Activated naive CD8-positive, alpha-beta T cell (primary cell): ENCODE measurements at regions not wholly inside any gene's neighbourhood (a gene's known extent, or its start where the extent isn't known, plus 50 kb on each side); places are given as distances from the start of the nearest gene placed in this dataset.
"Not testable (repeated sequence)": the region's sequence is repeated elsewhere in the genome, so short reads cannot be mapped to it uniquely, and the experiment has no call there.

Experiments used
- H3K27ac Mint-ChIP-seq: one replicate; pipeline ENCODE4 v1.8.0; 2021; ENCODE audit warnings: mixed read lengths
- H3K27me3 Mint-ChIP-seq: one replicate; pipeline ENCODE4 v1.8.0; 2021; ENCODE audit warnings: mixed read lengths
- H3K36me3 Mint-ChIP-seq: one replicate; pipeline ENCODE4 v1.8.0; 2021; ENCODE audit warnings: mixed read lengths
- H3K4me1 Mint-ChIP-seq: one replicate; pipeline ENCODE4 v1.8.0; 2021; ENCODE audit warnings: low read depth, mixed read lengths
- H3K4me3 Mint-ChIP-seq: one replicate; pipeline ENCODE4 v1.8.0; 2021; ENCODE audit warnings: mild to moderate bottlenecking, mixed read lengths
- H3K9me3 Mint-ChIP-seq: one replicate; pipeline ENCODE4 v1.8.0; 2021; ENCODE audit warnings: low read depth, mixed read lengths

DNA sequence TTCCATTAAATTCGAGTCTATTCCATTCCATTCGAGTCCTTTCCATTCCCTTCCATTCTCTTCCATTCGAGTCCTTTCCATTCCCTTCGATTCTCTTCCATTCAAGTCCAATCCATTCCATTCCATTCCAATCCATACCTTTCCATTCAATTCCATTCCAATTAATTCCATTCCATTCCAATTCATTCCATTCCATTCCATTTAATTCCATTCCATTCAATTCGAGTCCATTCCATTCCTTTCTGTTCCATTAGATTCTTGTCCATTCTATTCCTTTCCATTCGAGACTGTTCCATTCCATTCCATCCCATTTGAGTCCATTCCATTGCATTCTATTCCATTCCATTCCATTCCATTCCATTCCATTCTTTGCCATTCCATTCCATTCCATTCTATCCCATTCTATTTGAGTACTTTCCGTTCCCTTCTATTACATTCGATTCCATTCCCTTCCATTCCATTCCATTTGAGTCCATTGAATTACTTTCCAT lies 1130.0 kb downstream of the RPIA start:
- no peak overlapping the region for H3K4me3 Mint-ChIP-seq
- H3K4me1 Mint-ChIP-seq: no peaks in the 10 kb centered on the region
- H3K36me3 Mint-ChIP-seq: peaks cover 44% of the 10 kb centered on the region
- peaks cover 81% of the 10 kb centered on the region for H3K9me3 Mint-ChIP-seq
- H3K27me3 Mint-ChIP-seq: no peaks in the 10 kb centered on the region
- H3K27ac Mint-ChIP-seq: no peak overlapping the region

DNA sequence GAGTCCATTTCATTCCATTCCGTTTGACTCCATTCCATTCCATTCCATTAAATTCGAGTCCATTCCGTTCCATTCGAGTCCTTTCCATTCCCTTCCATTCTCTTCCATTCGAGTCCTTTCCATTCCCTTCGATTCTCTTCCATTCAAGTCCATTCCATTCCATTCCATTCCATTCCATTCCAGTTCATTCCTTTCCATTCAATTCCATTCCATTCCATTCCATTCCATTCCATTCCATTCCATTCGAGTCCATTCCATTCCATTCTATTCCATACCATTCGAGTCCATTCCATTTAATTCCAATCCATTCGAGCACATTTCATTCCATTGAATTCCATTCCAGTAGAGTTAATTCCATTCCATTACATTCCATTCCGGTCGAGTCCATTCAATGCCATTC lies 1130.9 kb downstream of the RPIA start:
- Mint-ChIP-seq H3K36me3 (peaks cover 41% of the 10 kb centered on the region), H3K9me3 (peaks cover 75% of the 10 kb centered on the region)
- not testable (repeated sequence) for H3K27ac Mint-ChIP-seq

DNA sequence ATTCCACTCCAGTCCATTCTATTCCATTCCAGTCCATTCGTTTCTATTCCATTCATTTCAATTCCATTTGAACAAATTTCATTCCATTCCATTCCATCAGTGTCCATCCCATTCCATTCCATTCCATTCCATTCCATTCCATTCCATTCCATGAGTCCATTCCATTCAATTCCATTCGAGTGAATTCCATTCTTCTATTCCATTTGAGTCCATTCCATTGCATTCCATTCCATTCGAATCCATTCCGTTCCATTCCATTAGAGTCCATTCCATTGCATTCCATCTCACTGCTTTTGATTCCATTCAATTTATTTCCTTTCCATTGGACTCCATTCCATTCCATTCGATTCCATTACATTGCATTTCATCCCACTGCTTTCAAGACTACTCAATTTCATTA lies 1132.1 kb downstream of the RPIA start:
- Mint-ChIP-seq H3K4me3 (no peak overlapping the region), H3K27ac (no peak overlapping the region), H3K4me1 (no peaks in the 10 kb centered on the region), H3K36me3 (peaks cover 41% of the 10 kb centered on the region), H3K27me3 (no peaks in the 10 kb centered on the region), H3K9me3 (peaks cover 65% of the 10 kb centered on the region)

More for the DNA sequence above, 1130.9 kb downstream of the RPIA start:
- H3K4me1 Mint-ChIP-seq, H3K27me3 Mint-ChIP-seq, H3K4me3 Mint-ChIP-seq: not testable (repeated sequence)

DNA sequence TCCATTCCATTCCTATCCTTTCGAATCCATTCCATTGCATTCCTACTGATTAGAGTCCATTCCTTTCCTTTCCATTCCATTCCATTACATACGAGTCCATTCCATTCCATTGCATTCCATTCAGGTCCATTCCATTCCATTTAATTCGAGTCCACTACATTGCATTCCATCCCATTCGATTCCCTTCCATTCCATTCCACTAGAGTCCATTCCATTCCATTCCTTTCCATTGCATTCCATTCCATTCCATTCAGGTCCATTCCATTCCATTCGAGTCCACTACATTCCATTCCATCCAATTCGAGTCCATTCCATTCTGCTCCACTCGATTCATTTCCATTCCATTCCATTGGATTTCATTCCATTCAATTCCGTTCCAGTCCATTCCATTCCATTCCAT lies 1133.6 kb downstream of the RPIA start:
- Mint-ChIP-seq H3K27ac (no peak overlapping the region), H3K4me1 (no peaks in the 10 kb centered on the region), H3K27me3 (no peaks in the 10 kb centered on the region), H3K9me3 (peaks cover 59% of the 10 kb centered on the region), H3K36me3 (peaks cover 35% of the 10 kb centered on the region), H3K4me3 (no peak overlapping the region)

DNA sequence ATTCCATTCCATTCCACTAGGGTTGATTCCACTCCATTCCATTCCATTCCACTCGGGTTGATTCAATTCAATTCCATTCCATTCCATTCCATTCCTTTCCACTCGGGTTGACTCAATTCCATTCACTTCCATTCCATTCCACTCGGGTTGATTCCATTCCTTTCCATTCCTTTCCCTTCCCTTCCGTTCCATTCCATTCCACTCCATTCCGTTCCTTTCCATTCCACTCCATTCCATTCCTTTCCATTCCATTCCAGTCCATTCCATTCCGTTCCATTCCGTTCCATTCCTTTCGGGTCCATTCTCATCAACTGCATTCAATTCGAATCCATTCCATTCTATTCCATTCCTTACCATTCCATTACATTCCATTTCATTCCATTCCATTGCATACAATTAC lies 1135.3 kb downstream of the RPIA start:
- Mint-ChIP-seq H3K36me3 (peaks cover 26% of the 10 kb centered on the region), H3K9me3 (peaks cover 46% of the 10 kb centered on the region)
- H3K4me3 Mint-ChIP-seq, H3K4me1 Mint-ChIP-seq, H3K27me3 Mint-ChIP-seq, H3K27ac Mint-ChIP-seq: not testable (repeated sequence)

DNA sequence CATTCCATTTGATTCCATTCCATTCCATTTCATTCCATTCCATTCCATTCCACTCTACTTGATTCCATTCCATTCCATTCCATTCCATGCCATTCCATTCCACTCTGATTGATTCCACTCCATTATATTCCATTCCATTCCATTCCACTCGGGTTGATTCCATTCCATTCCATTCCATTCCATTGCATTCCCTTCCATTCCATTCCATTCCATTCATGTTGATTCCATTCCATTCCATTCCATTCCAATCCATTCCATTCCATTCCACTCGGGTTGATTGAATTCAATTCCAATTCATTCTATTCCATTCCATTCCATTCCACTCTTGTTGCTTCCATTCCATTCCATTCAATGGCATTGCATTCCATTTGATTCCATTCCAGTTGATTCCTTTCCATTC lies 1136.4 kb downstream of the RPIA start:
- Mint-ChIP-seq H3K9me3 (peaks cover 35% of the 10 kb centered on the region), H3K36me3 (peaks cover 20% of the 10 kb centered on the region)
- H3K4me1 Mint-ChIP-seq, H3K4me3 Mint-ChIP-seq, H3K27ac Mint-ChIP-seq, H3K27me3 Mint-ChIP-seq: not testable (repeated sequence)

DNA sequence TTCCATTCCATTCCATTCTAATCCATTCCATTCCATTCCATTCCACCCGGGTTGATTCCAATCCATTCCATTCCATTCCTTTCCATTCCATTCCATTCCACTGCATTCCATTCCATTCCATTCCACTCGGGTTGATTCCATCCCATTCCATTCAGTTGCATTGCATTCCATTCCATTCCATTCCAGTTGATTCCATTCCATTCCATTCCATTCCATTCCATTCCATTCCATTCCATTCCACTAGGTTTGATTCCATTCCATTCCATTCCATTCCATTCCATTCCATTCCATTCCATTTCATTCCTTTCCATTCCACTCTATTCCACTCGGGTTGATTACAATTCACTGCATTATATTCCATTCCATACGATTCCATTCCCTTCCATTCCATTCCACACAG lies 1136.9 kb downstream of the RPIA start:
- H3K9me3 Mint-ChIP-seq: peaks cover 34% of the 10 kb centered on the region
- not testable (repeated sequence) for H3K4me1 Mint-ChIP-seq, H3K27ac Mint-ChIP-seq, H3K27me3 Mint-ChIP-seq, H3K4me3 Mint-ChIP-seq
- H3K36me3 Mint-ChIP-seq: peaks cover 21% of the 10 kb centered on the region

DNA sequence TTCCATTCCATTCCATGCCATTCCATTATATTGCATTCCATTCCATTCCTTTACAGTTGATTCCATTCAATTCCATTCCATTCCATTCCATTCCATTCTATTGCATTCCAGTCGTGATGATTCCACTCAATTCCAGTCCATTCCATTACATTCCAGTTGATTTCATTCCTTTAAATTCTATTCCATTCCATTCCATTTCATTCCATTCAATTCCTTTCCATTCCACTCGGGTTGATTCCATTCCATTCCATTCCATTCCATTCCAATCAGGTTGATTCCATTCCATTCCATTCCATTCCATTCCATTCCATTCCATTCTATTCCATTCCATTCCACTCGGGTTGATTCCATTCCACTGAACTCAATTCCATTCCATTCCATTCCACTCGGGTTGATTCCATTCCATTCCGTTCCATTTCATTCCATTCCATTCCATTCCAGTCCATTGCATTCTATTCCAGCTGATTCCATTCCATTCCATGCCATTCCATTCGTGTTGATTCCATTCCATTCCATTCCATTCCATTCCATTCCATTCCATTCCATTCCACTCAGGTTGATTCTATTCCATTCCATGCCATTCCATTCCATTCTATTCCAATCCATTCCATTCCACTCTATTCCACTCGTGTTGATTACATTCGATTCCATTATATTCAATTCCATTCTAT lies 1137.6 kb downstream of the RPIA start:
- peaks cover 28% of the 10 kb centered on the region for H3K9me3 Mint-ChIP-seq

DNA sequence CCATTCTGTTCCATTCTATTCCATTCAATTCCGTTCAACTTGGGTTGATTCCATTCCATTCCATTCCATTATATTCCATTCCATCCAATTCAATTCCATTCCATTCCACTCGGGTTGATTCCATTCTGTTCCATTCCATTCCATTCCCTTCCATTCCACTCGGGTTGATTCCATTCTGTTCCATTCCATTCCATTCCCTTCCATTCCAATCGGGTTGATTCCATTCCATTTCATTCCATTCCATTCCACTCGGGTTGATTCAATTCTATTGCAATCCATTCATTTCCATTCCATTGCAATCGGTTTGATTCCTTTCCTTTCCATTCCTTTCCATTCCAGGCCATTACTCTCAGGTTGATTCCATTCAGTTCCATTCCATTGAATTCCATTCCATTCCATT lies 1138.4 kb downstream of the RPIA start:
- Mint-ChIP-seq H3K27ac (no peak overlapping the region), H3K4me1 (no peaks in the 10 kb centered on the region), H3K9me3 (peaks cover 21% of the 10 kb centered on the region), H3K4me3 (no peak overlapping the region), H3K36me3 (peaks cover 16% of the 10 kb centered on the region), H3K27me3 (no peaks in the 10 kb centered on the region)

More for the DNA sequence above, 1137.6 kb downstream of the RPIA start:
- H3K4me3 Mint-ChIP-seq, H3K27me3 Mint-ChIP-seq, H3K27ac Mint-ChIP-seq, H3K4me1 Mint-ChIP-seq: not testable (repeated sequence)
- peaks cover 16% of the 10 kb centered on the region for H3K36me3 Mint-ChIP-seq

DNA sequence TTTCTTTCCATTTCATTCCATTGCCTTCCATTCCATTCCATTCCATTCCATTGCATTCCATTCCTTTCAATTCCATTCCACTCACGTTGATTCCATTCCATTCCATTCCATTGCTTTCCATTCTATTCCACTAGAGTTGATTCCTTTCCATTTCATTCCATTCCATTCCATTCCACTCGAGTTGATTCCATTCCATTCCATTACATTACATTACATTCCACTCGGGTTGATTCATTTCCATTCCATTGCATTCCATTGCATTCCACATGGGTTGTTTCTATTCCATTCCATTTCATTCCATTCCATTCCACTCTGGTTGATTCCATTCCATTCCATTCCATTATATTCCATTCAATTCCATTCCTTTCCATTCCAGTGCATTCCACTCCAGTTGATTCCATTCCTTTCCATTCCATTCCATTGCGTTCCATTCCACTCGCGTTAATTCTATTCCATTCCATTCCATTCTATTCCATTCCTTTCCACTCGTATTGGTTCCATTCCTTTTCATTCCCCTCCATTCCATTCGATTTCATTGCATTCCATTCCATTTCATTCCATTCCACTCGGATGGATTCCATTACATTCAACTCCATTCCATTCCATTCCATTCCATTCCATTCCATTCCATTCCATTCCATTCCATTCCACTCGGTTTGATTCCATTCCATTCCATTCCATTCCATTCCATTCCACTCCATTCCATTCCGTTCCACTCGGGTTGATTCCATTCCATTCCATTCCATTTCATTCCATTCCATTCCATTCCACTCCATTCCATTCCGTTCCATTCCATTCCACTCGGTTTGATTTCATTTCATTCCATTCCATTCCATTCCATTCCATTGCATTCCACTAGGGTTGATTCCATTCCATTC lies 1139.1 kb downstream of the RPIA start:
- H3K36me3 Mint-ChIP-seq: peaks cover 16% of the 10 kb centered on the region
- H3K4me3 Mint-ChIP-seq, H3K27me3 Mint-ChIP-seq, H3K4me1 Mint-ChIP-seq, H3K27ac Mint-ChIP-seq: not testable (repeated sequence)
- peaks cover 13% of the 10 kb centered on the region for H3K9me3 Mint-ChIP-seq

DNA sequence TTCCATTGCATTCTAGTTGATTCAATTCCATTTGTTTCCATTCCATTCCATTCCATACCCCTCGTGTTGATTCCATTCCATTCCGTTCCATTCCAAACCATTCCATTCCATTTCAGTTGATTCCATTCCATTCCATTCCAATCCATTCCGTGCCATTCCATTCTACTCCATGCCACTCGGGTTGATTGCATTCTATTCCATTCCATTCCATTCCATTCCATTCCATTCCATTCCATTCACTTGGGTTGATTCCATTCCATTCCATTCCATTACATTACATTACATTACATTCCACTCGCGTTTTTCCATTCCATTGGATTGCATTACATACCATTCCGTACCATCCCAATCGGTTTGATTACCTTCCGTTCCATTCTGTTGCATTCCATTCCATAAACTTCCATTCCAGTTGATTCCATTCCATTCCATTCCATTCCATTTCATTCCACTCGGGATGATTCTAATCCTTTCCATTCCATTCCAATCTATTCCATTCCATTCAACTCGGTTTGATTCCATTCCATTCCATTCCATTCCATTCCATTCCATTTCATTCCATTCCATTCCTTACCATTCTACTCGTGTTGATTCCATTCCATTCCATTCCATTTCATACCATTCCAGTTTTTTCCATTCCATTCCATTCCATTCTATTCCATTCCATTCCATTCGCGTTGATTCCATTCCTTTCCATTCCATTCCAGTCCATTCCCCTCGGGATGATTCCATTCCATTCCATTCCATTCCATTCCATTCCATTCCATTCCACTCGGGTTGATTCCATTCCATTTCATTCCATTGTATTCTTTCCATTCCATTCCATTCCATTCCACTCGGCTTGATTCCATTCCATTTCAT lies 1140.4 kb downstream of the RPIA start:
- H3K9me3 Mint-ChIP-seq: peaks cover 16% of the 10 kb centered on the region
- H3K4me1 Mint-ChIP-seq: no peaks in the 10 kb centered on the region
- H3K27me3 Mint-ChIP-seq: no peaks in the 10 kb centered on the region
- H3K36me3 Mint-ChIP-seq: peaks cover 16% of the 10 kb centered on the region
- H3K4me3 Mint-ChIP-seq: no peak overlapping the region
- no peak overlapping the region for H3K27ac Mint-ChIP-seq

DNA sequence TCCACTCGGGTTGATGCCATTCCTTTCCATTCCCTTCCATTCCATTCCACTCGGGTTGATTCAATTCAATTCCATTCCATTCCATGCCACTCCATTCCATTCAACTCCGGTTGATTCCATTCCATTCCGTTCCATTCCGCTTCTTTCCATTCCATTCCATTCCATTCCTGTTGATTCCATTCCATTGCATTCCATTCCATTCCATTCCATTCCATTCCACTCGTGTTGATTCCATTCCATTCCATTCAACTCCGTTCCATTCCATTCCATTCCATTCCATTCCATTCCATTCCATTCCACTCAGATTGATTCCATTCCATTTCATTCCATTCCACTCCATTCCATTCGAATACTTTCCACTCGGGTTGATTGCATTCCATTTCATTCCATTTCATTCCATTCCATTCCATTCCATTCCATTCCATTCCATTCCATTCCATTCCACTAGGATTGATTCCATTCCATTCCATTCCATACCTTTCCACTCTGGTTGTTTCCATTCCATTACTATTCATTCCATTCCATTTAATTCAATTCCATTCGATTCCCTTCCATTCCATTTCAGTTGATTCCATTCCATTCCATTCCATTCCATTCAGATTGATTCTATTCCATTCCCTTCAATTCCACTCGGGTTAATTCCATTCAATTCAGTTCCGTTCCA lies 1141.8 kb downstream of the RPIA start:
- Mint-ChIP-seq H3K36me3 (peaks cover 16% of the 10 kb centered on the region), H3K4me1 (no peaks in the 10 kb centered on the region), H3K27me3 (no peaks in the 10 kb centered on the region), H3K27ac (no peak overlapping the region), H3K4me3 (no peak overlapping the region), H3K9me3 (peaks cover 18% of the 10 kb centered on the region)

DNA sequence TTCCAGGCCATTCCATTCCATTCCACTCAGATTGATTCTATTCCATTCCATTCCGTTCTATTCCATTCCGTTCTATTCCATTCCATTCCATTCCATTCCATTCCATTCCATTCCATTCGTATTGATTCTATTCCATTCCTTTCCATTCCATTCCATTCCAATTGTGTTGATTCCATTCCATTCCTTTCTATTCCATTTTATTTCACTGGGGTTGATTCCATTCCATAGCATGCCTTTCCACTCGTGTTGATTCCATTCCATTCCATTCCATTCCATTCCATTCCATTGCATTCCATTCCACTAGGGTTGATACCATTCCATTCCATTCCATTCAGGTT lies 1142.3 kb downstream of the RPIA start:
- Mint-ChIP-seq H3K4me3 (no peak overlapping the region), H3K9me3 (peaks cover 21% of the 10 kb centered on the region), H3K27me3 (no peaks in the 10 kb centered on the region), H3K36me3 (peaks cover 16% of the 10 kb centered on the region), H3K27ac (no peak overlapping the region), H3K4me1 (no peaks in the 10 kb centered on the region)

DNA sequence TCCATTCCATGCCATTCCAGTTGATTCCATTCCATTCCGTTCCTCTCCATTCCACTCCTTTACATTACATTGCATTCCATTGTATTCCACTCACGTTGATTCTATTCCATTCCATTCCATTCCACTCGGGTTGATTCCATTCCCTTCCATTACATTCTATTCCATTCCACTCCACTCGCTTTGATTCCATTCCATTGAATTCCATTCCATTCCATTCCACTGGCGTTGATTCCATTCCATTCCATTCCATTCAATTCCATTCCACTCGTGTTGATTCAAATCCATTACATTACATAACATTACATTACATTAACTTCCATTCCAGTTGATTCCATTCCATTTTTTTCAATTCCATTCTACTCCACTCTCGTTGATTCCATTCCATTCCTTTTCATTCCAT lies 1142.8 kb downstream of the RPIA start:
- Mint-ChIP-seq H3K9me3 (peaks cover 16% of the 10 kb centered on the region), H3K4me3 (no peak overlapping the region), H3K4me1 (no peaks in the 10 kb centered on the region), H3K36me3 (peaks cover 12% of the 10 kb centered on the region), H3K27ac (no peak overlapping the region), H3K27me3 (no peaks in the 10 kb centered on the region)
